ENCODE measurements at regions not wholly inside any gene's neighbourhood (a gene's known extent, or its start where the extent isn't known, plus 50 kb on each side); places are given as distances from the start of the nearest gene placed in this dataset.

DNA sequence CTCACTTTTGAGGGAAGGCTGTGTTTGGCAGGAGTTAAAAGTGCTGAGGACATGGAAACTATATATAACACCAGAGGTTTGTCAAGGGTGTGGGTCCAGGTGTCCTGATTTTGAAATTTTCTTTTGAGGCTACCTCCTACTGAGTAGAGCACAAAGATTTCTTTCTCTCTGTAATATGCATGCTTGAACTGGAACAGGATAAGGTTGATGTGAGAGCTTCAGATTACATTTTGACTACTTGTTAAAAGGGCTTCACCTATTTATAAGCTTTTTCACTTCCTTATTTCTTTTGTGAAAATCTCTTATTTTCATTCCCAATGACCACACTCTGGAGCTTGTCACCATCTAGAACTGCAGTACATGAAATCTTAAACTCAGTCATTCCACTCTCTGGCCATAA, 59.8 kb upstream of the PLA2G4A start (continued):
- TF ChIP-seq CEBPZ (IDR thresholded peaks at IDR 0.05; ENCODE audit: low read depth, low read length) (no peak), EED (IDR thresholded peaks at IDR 0.05; ENCODE audit: low read depth) (0 out of 2 replicates have a peak, but pooled peaks have one; percentile 21), KLF5 (IDR thresholded peaks at IDR 0.05; ENCODE audit: partially characterized antibody) (no peak), ZNF217 (IDR thresholded peaks at IDR 0.05) (no peak), BMI1 (IDR thresholded peaks at IDR 0.05; ENCODE audit: borderline replicate concordance) (no peak), SRF (IDR thresholded peaks at IDR 0.05; ENCODE audit: low read depth in 2 of 2, low read length in 2 of 2) (no peak), WRNIP1 (IDR thresholded peaks at IDR 0.05; ENCODE audit: borderline replicate concordance, low read depth, low read length) (no peak), USF1 (IDR thresholded peaks at IDR 0.05; ENCODE audit: borderline replicate concordance, extremely low read length, insufficient read depth, low read depth, low read length) (no peak), YBX1 (IDR thresholded peaks at IDR 0.05) (no peak), MYB (IDR thresholded peaks at IDR 0.05; ENCODE audit: borderline replicate concordance, low read depth, low read length) (no peak), TCF3 (IDR thresholded peaks at IDR 0.05; ENCODE audit: borderline replicate concordance, insufficient read depth, low read depth, low read length) (no peak), NR2C1 (IDR thresholded peaks at IDR 0.05) (no peak), SPI1 (IDR thresholded peaks at IDR 0.05; ENCODE audit: borderline replicate concordance, insufficient read depth, low read depth, low read length) (peak; percentile 91), CBX5 (IDR thresholded peaks at IDR 0.05; ENCODE audit: low read depth) (0 out of 2 replicates have a peak, but pooled peaks have one; percentile 52), ELK1 (IDR thresholded peaks at IDR 0.05; ENCODE audit: low read depth, low read length) (no peak), MEF2A (IDR thresholded peaks at IDR 0.05; ENCODE audit: insufficient read depth, low read depth, low read length) (peak; percentile 88), TBL1XR1 (IDR thresholded peaks at IDR 0.05; ENCODE audit: low read depth, low read length) (0 out of 2 replicates have a peak, but pooled peaks have one; percentile 13), MXI1 (IDR thresholded peaks at IDR 0.05; ENCODE audit: low read depth, low read length) (no peak), SIX5 (IDR thresholded peaks at IDR 0.05; ENCODE audit: low read depth, low read length, severe bottlenecking) (no peak), TCF7 (IDR thresholded peaks at IDR 0.05; ENCODE audit: borderline replicate concordance) (no peak), ZNF622 (IDR thresholded peaks at IDR 0.05) (no peak), NR2F1 (conservative IDR thresholded peaks at IDR 0.05) (no peak), IKZF2 (IDR thresholded peaks at IDR 0.05) (peak; percentile 23 to 66; a peak in 2 of 4 replicates), GATAD2B (conservative IDR thresholded peaks at IDR 0.05; ENCODE audit: low read depth) (no peak)
- TF ChIP-seq, protein P1, sequence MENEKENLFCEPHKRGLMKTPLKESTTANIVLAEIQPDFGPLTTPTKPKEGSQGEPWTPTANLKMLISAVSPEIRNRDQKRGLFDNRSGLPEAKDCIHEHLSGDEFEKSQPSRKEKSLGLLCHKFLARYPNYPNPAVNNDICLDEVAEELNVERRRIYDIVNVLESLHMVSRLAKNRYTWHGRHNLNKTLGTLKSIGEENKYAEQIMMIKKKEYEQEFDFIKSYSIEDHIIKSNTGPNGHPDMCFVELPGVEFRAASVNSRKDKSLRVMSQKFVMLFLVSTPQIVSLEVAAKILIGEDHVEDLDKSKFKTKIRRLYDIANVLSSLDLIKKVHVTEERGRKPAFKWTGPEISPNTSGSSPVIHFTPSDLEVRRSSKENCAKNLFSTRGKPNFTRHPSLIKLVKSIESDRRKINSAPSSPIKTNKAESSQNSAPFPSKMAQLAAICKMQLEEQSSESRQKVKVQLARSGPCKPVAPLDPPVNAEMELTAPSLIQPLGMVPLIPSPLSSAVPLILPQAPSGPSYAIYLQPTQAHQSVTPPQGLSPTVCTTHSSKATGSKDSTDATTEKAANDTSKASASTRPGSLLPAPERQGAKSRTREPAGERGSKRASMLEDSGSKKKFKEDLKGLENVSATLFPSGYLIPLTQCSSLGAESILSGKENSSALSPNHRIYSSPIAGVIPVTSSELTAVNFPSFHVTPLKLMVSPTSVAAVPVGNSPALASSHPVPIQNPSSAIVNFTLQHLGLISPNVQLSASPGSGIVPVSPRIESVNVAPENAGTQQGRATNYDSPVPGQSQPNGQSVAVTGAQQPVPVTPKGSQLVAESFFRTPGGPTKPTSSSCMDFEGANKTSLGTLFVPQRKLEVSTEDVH (IDR thresholded peaks at IDR 0.05; ENCODE audit: low read depth, partially characterized antibody) = no peak
